NCI-H526 treated with DMSO at 0.1 percent for 48 hours (cell line): ENCODE measurements at regions not wholly inside any gene's neighbourhood (a gene's known extent, or its start where the extent isn't known, plus 50 kb on each side); places are given as distances from the start of the nearest gene placed in this dataset.

Source experiments
- DNase-seq: peaks from one replicate; lab custom pipeline; 2025; lab: John Stamatoyannopoulos, UW

GRCh38 chr6:104050455-104050854, 809.3 kb downstream of the HACE1 start:
- no peak for DNase-seq

DNA sequence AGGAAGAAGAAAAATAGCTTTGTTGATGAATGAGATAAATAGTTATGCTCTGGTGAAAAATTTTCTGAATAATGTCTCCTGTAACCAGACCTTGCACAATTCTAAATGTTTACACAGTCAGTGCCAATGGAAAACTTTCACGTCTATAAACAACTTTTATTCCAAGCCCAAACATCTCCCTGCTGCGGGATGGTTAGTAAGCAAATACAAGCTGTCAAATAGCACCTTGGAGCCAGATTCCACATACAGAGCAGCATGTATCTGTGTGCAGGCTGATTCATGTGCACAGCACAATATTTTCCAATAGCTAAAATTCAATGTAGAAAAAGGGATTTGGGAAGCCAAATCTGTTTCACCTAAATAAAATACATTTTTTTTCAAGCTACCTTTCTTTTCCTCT, 813.3 kb downstream of the HACE1 start:
- no peak for DNase-seq

- no peak for DNase-seq
Measured at GRCh38 chr6:104031346-104031745, 828.4 kb downstream of the HACE1 start.

GRCh38 chr6:104022126-104022525, 837.6 kb downstream of the HACE1 start:
- DNase-seq: no peak

- no peak for DNase-seq
Measured at GRCh38 chr6:104019075-104019753, 840.5 kb downstream of the HACE1 start.

- DNase-seq: no peak
Measured at GRCh38 chr6:104017410-104018381, 842.0 kb downstream of the HACE1 start.

- no peak for DNase-seq
Measured at GRCh38 chr6:104014163-104014959, 845.4 kb downstream of the HACE1 start.

GRCh38 chr6:104013312-104013971, 846.3 kb downstream of the HACE1 start:
- DNase-seq: no peak

DNA sequence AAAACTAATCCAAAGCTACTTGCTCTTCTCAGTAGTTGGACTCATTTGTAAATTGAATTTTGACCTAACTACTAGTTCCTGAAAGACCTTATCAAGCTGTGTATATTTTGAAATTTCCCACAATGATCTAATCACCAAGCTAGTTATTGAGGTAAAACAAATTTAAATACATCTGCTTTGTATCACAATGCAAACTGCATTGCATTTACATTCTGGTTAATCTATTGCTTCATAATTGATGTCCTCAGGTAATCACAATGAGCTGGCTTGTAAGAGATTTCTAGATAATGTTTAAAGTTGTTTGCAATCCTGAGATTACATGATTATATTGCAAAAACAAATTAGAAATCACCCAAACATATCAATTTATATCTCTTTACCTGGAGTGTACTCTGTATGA, 848.8 kb downstream of the HACE1 start:
- no peak for DNase-seq

DNA sequence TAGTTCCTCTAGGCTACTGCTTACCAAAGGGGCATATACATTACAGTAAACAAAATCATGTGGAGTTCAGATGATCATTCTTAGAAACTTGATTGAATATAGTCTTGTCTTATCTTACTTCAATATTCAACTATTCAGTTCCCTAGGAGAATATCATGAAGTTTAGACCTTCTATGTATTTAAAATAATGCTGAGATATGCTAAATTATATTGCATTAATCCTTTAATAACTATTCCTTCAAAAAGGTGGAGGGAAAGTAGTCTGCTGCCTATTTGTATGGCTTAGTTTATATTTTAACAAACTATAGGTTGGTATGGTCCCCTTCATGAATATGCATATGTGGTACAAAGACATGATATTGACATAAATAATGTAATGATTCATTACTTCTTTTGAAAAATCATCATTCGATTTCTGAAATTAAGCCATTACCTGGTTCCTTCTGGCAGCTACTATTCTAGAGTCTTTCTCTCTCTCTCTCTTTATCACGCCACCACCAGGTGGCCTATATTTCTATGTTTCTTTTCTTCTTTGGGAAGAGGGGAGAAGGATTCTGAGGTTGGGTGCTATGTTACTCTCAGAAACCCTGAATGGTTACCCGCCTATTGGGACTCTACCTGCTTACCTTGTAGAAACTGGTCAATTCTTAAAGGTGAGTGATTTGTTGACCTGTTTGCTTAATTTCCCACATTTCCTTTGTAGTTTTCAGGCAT, 855.8 kb downstream of the HACE1 start:
- no peak for DNase-seq

GRCh38 chr6:103995571-103995970, 864.1 kb downstream of the HACE1 start:
- no peak for DNase-seq

DNA sequence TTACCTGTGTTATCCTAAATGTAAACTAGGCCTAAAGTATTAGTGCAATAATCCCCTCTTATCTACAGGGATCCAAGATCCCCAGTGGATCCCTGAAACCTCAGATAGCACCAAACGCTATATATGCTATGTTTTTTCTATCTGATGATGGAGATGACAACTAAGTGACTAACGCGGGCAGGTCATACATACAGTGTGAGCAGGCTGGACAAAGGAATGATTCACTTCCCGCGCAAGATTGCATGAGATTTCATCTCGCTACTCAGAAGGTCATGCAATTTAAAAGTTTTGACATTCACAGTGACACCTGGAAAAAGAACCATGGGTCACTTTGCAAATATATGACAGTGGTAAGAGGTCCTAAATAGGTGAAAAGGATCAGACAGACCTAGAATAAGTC, 875.9 kb downstream of the HACE1 start:
- DNase-seq: no peak

- DNase-seq: no peak
Measured at GRCh38 chr6:103983011-103983410, 876.7 kb downstream of the HACE1 start.

DNA sequence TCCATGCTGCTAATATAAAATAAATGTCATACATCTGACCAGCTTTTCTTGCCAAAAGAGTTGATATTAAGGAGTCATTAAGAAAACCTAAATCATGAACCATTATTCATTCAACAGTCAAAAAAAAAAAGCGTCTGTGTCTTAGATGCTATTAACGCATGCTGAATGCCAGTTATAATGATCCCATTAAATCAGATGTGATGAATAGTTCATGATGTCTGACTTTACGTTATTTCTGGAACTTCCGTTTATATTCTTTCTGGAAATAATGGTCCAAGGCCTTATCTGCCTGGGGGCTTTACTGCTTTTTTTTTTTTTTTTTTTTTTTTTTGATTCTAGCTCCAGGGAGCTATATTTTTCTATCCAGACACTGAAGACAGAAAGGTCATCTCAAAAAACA, 877.1 kb downstream of the HACE1 start:
- DNase-seq: no peak

DNA sequence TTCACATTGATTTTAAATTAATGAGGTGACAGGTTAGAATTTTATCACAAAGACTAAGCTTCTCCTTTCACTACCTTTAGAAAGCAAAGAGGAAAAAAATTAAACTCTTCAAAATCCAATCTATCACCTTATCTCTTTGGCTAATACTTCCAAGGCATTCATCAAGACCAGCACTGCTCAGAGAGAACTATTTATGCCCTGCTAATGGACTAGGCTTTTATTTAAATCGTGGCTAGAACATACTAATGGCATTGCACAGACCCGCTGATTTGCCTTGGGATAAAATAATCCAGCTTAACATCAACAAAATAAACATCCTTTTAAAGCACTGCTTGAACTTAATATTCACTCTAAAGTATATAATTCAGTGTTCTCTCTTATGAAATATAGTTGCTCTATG, 880.4 kb downstream of the HACE1 start:
- DNase-seq: no peak

- DNase-seq: no peak
Measured at GRCh38 chr6:103937389-103937788, 922.3 kb downstream of the HACE1 start.

GRCh38 chr6:103925317-103925716, 934.4 kb downstream of the HACE1 start:
- DNase-seq: no peak

GRCh38 chr6:103910018-103910417, 949.7 kb downstream of the HACE1 start:
- no peak for DNase-seq

DNA sequence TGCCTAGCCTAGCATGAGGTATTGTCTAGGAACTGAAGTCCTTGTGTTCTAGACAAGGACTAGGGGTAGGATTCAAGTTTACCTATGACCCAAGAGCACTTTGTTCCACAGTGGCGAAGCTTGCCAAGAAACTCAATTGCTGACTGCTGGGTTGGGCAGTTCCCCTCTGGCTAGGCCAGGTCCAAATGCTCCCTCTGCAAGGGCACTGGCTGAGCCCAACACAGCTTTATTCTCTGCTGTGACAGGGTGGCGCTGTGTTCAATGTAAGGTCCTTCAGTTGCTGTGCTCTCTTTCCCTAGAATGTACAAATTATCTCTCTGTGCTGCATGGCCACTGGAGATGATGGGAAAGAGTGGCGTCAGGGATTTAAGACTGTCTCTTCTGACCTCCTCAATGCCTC, 950.8 kb downstream of the HACE1 start:
- no peak for DNase-seq

DNA sequence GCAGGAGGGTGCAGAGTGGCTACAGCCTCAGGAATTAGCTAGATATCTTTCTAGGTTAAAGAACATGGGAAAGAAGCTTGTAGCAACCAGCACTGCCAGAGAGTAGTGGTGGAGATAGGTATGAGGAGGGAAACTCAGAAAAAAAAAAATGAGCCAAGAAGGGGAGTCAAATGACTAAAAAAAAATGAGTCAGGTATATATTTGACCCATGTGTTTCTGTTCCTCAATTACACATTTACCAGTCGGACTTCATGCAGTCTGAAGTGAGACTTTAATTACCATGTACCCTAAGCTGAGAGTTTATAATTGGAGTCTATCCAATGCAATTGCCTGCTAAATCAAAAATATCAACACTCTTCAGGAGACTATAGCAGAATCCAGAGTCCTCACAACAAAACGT, 964.6 kb downstream of the HACE1 start:
- DNase-seq: no peak

DNA sequence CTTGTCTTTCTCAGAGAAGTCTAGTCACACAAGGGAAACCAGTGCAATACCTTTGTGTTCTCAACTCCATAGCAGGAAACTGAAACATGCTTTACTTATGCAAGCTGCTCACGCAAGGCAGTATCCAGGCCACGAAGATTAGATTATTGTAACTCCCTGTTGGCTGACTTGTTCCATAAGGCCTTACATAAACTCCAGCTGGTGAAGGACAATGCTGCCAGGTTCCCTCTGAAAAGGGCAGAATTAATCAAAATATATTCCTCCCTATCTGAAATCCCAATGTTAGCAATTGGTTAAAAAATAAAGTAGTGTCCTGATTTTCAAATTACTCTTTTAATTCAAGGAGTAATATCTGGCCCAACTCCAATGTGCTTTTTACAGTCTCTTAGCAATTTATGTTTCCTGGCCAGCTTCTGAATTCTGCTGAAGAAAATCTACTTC, 966.6 kb downstream of the HACE1 start:
- no peak for DNase-seq
